ENCODE measurements at regions not wholly inside any gene's neighbourhood (a gene's known extent, or its start where the extent isn't known, plus 50 kb on each side); places are given as distances from the start of the nearest gene placed in this dataset.

- no peaks in the 10 kb centered on the region for H3K27me3 ChIP-seq (ENCODE audit: control insufficient read depth, insufficient read depth, low read length)
- no peaks in the 10 kb centered on the region for H3K36me3 ChIP-seq (ENCODE audit: control insufficient read depth, insufficient read depth, low read length)
- DNase-seq (ENCODE audit: low read depth) (no peak), FAIRE-seq (no peak)
- TF ChIP-seq CTCF (IDR thresholded peaks at IDR 0.05; ENCODE audit: insufficient read depth, low read length, severe bottlenecking), result no peak
- no peak overlapping the region for H3K4me3 ChIP-seq (ENCODE audit: low read depth, low read length)
Measured at GRCh38 chr2:185132501-185133041, 534.2 kb downstream of the ZNF804A start.

- Histone ChIP-seq H3K27me3 (ENCODE audit: control insufficient read depth, insufficient read depth, low read length) (no peaks in the 10 kb centered on the region), H3K36me3 (ENCODE audit: control insufficient read depth, insufficient read depth, low read length) (no peaks in the 10 kb centered on the region), H3K4me3 (ENCODE audit: low read depth, low read length) (no peak overlapping the region)
- FAIRE-seq, result no peak
- TF ChIP-seq CTCF (IDR thresholded peaks at IDR 0.05; ENCODE audit: insufficient read depth, low read length, severe bottlenecking), result no peak
- no peak for DNase-seq (ENCODE audit: low read depth)
Measured at GRCh38 chr2:185137700-185138099, 539.4 kb downstream of the ZNF804A start.

GRCh38 chr2:185142677-185143076, 544.3 kb downstream of the ZNF804A start:
- no peak overlapping the region for H3K4me3 ChIP-seq (ENCODE audit: low read depth, low read length)
- H3K36me3 ChIP-seq (ENCODE audit: control insufficient read depth, insufficient read depth, low read length), result no peaks in the 10 kb centered on the region
- H3K27me3 ChIP-seq (ENCODE audit: control insufficient read depth, insufficient read depth, low read length), result no peaks in the 10 kb centered on the region
- DNase-seq (ENCODE audit: low read depth) (no peak), FAIRE-seq (no peak)
- no peak for TF ChIP-seq CTCF (IDR thresholded peaks at IDR 0.05; ENCODE audit: insufficient read depth, low read length, severe bottlenecking)

GRCh38 chr2:185144159-185144919, 546.0 kb downstream of the ZNF804A start:
- no peak for TF ChIP-seq CTCF (IDR thresholded peaks at IDR 0.05; ENCODE audit: insufficient read depth, low read length, severe bottlenecking)
- no peak for DNase-seq (ENCODE audit: low read depth)
- no peaks in the 10 kb centered on the region for H3K27me3 ChIP-seq (ENCODE audit: control insufficient read depth, insufficient read depth, low read length)
- H3K36me3 ChIP-seq (ENCODE audit: control insufficient read depth, insufficient read depth, low read length), result no peaks in the 10 kb centered on the region
- FAIRE-seq, result no peak
- H3K4me3 ChIP-seq (ENCODE audit: low read depth, low read length), result no peak overlapping the region

- FAIRE-seq (no peak), DNase-seq (ENCODE audit: low read depth) (no peak)
- no peak for TF ChIP-seq CTCF (IDR thresholded peaks at IDR 0.05; ENCODE audit: insufficient read depth, low read length, severe bottlenecking)
- Histone ChIP-seq H3K36me3 (ENCODE audit: control insufficient read depth, insufficient read depth, low read length) (no peaks in the 10 kb centered on the region), H3K4me3 (ENCODE audit: low read depth, low read length) (no peak overlapping the region), H3K27me3 (ENCODE audit: control insufficient read depth, insufficient read depth, low read length) (no peaks in the 10 kb centered on the region)
Measured at GRCh38 chr2:185145316-185146121, 547.2 kb downstream of the ZNF804A start.

Data from bronchial epithelial cell (primary cell).